ENCODE measurements at regions not wholly inside any gene's neighbourhood (a gene's known extent, or its start where the extent isn't known, plus 50 kb on each side); places are given as distances from the start of the nearest gene placed in this dataset.

- TF ChIP-seq CTCF (conservative IDR thresholded peaks at IDR 0.05; ENCODE audit: low read depth, low read length): no peak
- H3K4me3 ChIP-seq (ENCODE audit: low read depth, low read length): no peak overlapping the region
- no peak for DNase-seq (ENCODE audit: low read depth)
These were observed 278.7 kb upstream of the ISL1 start for GRCh38 chr5:51104556-51104955.

- no peak for DNase-seq (ENCODE audit: low read depth)
- no peak overlapping the region for H3K4me3 ChIP-seq (ENCODE audit: low read depth, low read length)
- TF ChIP-seq CTCF (conservative IDR thresholded peaks at IDR 0.05; ENCODE audit: low read depth, low read length): no peak
These were observed 273.4 kb upstream of the ISL1 start for GRCh38 chr5:51109786-51110410.

GRCh38 chr5:51131266-51131665 is 252.0 kb upstream of the ISL1 start:
- H3K4me3 ChIP-seq (ENCODE audit: low read depth, low read length): no peak overlapping the region
- no peak for DNase-seq (ENCODE audit: low read depth)
- TF ChIP-seq CTCF (conservative IDR thresholded peaks at IDR 0.05; ENCODE audit: low read depth, low read length): no peak

- TF ChIP-seq CTCF (conservative IDR thresholded peaks at IDR 0.05; ENCODE audit: low read depth, low read length): no peak
- no peak for DNase-seq (ENCODE audit: low read depth)
- H3K4me3 ChIP-seq (ENCODE audit: low read depth, low read length): no peak overlapping the region
These were observed 245.1 kb upstream of the ISL1 start for GRCh38 chr5:51138164-51138563.

- no peak for DNase-seq (ENCODE audit: low read depth)
- H3K4me3 ChIP-seq (ENCODE audit: low read depth, low read length): no peak overlapping the region
- no peak for TF ChIP-seq CTCF (conservative IDR thresholded peaks at IDR 0.05; ENCODE audit: low read depth, low read length)
These were observed 234.8 kb upstream of the ISL1 start for GRCh38 chr5:51148437-51148836.

- H3K4me3 ChIP-seq (ENCODE audit: low read depth, low read length): no peak overlapping the region
- no peak for TF ChIP-seq CTCF (conservative IDR thresholded peaks at IDR 0.05; ENCODE audit: low read depth, low read length)
- DNase-seq (ENCODE audit: low read depth): no peak
These were observed 227.0 kb upstream of the ISL1 start for GRCh38 chr5:51156222-51156621.

- no peak for TF ChIP-seq CTCF (conservative IDR thresholded peaks at IDR 0.05; ENCODE audit: low read depth, low read length)
- no peak for DNase-seq (ENCODE audit: low read depth)
- H3K4me3 ChIP-seq (ENCODE audit: low read depth, low read length): no peak overlapping the region
These were observed 226.4 kb upstream of the ISL1 start for GRCh38 chr5:51156838-51157237.
